NCI-H2107 treated with DMSO at 0.1 percent for 48 hours (cell line): ENCODE measurements at regions not wholly inside any gene's neighbourhood (a gene's known extent, or its start where the extent isn't known, plus 50 kb on each side); places are given as distances from the start of the nearest gene placed in this dataset.
"Not testable (repeated sequence)": the region's sequence is repeated elsewhere in the genome, so short reads cannot be mapped to it uniquely, and the experiment has no call there.

Experiments used
- DNase-seq: peaks from one replicate; lab custom pipeline; 2025; ENCODE audit not compliant: unreplicated experiment; lab: John Stamatoyannopoulos, UW

DNA sequence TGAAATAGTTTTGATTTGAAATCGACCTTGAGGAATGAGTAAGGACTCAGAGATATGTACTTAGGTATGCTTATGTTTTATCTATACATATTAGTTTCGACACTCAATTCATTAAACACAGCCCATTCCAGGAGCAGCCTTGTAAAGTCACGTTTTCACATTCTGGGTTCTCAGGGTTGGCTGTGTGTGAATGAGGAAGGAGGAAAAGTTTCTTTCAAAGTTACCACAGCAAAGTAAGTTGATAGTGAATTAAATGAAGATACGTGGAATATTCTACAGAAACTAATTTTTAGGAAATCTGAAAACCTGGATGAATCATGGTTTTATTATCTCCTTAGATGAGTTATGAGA lies 133.5 kb downstream of the C3orf38 start:
- no peak for DNase-seq

DNA sequence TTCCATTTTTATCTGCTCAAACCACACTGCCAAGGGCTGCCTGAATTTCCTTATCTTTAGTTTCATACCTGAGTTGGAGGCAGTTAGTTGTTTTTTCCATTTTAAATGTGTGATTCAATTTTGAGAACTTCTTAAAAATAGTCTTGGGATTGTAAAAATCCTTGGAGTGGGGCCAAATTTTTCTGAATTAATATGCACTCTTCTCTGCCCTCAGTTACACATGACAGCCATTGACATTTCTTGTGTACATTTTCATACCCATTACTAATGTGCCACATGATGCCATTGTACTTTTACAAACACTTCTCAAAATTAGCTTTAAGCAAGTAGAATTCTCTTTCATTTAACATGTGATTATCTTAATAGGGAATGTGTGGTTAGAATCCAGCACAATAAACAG lies 141.7 kb downstream of the C3orf38 start:
- DNase-seq: no peak

DNA sequence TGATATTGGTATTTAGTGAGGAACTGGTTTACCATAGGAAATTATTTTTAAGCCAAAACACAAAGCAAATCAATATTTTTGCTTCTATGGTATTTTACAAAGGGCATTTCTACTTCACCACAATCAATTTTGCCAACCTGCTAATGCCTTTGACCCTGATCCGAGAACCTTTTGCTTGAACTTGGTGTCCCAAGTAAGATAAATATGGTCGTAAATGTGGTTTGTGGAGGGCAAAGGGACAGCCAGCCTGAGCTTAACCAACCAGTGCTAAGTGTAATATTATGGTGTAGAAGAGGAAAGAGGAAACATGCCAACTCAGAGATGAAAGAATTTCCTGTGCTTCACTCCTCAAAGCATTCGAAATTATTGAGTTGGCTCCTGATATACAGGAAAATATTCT lies 148.4 kb downstream of the C3orf38 start:
- DNase-seq: no peak

DNA sequence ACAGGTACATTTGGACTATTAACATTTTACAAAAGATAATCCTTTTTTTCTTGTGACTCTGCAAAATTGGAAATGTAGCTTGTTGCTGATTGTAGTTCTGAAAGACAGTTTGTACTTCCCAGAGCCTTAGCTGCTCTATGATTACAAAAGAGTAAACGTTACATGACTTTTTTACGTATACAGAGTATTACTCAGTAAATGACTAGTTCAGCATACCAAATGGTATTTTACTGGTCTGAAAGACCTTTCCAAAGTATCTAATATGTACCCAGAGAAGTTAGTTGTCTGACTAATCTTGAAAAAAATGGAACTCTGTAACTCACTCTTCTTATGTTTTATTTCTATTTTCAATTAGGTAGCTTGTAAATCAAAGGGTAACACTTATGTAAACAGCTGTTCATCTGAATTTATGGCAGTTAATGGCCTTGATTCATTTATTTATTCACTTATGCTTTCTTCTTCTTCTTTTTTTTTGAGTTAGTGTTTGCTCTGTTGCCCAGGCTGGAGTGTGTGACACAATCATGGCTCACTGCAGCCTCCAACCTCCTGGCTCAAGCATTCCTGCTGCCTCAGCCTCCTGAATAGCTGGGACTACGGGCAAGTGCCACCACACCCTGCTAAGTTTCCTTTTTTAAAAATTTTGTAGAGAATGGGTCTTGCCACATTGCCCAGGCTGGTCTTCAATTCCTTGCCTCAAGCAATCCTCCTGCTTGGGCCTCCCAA lies 151.7 kb downstream of the C3orf38 start:
- no peak for DNase-seq

DNA sequence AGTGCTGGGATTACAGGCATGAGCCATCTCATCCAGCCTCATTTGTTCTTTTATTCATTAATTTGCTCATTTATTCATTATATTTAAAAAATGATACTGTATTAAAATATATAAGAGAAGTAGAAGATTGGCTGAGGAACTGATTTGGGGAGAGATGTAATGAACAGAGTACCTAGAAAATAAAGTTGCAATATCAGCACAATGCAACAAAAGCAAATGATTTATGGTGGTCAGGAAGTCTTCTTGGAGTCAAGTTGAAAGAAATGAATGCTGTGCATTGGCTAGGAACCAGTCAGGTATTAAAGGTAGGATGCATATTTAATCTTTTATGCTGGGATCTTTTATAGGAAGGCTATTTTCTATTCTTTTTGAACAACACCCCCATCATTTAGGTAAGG lies 152.2 kb downstream of the C3orf38 start:
- DNase-seq: no peak

DNA sequence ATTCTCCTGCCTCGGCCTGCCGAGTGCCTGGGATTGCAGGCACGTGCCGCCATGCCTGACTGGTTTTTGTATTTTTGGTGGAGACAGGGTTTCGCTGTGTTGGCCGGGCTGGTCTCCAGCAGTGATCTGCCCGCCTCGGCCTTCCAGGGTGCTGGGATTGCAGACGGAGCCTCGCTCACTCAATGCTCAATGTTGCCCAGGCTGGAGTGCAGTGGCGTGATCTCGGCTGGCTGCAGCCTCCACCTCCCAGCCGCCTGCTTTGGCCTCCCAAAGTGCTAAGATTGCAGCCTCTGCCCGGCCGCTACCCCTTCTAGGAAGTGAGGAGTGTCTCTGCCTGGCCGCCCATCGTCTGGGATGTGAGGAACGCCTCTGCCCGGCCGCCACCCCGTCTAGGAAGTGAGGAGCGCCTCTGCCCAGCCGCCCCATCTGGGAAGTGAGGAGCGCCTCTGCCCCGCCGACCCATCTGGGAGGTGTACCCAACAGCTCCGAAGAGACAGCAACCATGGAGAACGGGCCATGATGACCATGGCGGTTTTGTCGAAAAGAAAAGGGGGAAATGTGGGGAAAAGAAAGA lies 153.7 kb downstream of the C3orf38 start:
- DNase-seq: not testable (repeated sequence)

DNA sequence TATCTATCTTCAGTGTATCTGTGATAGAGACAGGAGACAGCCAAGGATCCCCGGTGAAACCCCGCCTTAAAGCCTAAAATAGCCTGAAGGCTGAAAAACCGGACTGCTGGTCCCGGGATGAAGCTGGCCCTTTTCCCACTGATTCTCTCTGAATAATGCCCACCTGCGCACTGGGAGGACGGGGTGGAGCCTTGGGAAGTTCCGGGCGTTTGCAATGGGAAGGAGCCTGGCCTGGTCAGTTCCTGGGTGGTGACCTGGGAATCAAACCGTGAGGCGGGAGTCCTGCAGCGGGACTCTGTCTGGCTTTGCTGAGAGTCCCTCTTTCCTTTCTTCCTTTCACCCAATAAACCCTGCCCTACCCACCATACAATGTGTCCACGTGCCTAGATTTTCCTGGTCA lies 157.9 kb downstream of the C3orf38 start:
- DNase-seq: no peak

DNA sequence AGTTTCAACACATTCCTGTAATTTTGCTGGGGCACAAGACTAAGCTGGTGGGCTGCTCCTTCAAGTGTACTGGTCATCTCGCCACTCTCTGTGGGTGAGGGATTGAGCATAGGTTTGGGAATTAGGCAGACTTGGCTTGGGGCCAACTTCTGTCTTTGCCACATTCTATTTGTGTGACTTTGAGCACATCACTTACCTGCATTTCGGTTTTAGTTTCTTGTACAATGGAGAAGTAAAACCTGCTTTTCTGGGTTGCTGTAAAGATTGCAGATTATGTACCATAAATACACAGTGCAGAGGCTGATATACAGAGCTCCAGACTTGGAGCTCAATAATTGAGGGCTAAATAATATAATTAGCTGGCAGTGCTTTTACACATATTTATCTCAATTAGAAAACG lies 162.1 kb downstream of the C3orf38 start:
- no peak for DNase-seq

DNA sequence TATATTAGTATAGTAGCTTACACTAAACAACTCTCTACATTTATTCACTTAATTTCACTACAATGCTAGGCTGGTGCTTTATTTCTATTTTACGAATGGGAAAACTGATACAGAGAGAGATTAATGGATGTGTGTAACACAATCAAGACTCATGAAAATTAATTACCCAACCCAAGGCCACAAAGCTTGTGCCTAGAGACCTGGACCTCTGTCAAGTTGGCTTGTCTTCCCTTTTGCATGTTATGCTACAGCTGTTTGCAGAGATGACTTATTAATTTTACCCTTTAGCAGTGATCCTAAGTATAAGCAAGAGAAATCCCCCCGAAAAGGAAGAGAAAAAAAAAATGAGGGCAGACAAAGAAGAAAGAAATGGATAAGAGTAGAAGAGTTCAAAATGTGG lies 162.5 kb downstream of the C3orf38 start:
- DNase-seq: no peak

DNA sequence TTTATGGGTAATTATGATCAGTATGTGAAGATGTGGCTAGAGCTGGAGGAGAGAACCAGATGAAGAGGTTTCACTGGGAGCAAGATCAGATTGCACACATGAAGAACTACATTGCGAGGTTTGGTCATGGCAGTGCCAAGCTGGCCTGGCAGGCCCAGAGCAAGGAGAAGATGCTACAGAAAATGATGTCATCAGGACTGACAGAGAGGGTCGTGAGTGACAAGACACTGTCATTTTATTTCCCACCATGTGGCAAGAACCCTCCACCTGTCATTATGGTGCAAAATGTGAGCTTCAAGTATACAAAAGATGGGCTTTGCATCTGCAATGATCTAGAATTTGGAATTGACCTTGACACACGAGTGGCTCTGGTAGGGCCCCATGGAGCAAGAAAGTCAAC lies 168.3 kb downstream of the C3orf38 start:
- DNase-seq: no peak

DNA sequence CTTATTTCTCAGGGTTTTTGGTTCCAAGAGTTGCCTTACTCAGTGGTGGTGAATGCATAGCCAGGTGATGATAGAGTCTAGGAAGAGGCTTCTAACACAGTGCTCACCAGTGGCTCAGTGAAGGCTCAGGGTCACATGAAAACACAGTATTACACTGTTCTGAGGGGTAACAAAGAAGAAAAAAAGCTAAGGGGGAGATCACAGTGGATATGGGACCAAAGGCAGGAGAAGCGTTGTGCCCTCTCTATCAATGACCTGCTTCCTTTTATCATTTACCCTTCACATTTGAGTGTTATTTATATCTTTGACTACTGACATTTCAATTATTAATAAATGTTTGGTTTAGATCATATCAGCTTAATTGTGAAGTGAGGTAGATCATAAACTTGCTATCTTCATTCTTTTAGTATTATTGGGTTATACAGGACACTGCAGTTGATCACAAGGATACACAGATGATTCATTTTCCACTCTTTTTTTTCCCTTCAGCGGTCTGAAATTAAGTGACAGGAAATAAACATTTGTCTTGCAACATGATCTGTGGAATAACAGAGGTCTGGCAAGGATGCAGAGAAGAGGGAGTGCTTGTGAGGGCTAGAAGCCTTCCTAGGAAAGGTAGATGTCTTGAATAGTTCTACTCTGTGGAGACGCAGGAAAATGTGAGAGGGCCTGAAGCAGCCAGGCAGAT lies 171.7 kb downstream of the C3orf38 start:
- DNase-seq: no peak

DNA sequence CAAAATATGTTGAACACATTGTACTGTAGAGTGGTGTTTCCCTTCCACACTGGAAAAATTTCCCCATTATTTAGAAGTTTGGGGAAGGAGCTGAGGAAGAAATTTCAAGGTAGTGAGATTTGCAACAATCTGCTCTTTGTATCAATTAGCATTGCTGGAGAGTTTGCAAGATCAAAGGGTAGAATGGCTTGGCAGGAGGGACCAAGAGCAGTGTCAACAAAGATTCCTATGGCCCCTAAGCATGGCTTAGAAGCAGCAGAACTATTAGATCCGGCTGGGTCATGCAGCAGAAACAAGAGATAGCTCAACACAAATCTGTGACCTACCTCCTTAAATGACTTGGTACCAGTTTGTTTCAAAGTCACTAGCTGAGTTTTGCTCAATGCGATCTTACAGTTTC lies 175.0 kb downstream of the C3orf38 start:
- DNase-seq: no peak

DNA sequence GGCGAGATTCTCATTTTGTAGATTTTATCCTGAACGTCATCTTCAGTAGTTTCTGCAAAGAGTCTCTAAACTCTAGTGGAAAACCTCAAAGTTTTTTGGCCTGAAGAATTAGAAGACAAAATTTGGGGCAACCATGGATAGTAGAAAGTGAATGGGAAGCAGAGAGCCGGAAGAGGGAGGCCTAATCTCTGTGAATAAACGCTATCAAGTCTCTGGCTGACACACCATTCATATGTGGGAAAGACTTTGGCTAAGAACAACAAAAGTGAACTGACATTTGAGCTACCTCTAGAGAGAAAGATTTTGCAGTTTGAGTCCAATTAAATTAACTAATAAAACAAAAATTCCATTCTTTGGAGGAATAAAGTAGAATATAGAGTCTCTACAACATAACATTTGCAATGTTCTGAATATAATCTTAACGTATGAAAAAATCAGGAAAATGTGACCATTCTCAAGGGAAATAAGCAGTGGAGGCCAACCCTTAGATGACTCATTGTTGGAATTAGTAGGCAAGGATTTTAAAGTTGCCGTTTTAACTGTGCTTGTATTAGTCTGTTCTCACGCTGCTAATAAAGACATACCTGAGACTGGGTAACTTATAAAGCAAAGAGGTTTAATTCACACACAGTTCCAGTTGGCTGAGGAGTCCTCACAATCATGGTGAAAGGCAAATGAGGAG lies 184.6 kb downstream of the C3orf38 start:
- DNase-seq: no peak

DNA sequence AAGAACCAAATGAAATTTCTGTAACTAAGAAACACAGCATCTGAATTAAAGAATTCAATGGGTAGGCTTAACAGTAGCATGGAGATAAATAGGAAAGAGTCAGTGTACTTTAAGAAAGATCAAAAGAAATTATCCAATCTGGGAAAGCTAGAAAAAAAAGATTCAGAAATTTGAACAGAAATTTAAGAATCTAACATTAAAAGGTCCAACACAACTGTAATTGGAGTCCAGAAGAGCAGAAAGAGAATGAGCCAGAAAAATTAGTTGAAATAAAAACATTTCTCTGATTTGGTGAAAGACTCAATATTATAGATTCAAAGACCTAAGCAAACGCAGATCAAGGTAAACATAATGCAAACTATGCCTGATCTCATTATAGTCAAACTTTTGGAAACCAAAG lies 187.1 kb downstream of the C3orf38 start:
- no peak for DNase-seq

DNA sequence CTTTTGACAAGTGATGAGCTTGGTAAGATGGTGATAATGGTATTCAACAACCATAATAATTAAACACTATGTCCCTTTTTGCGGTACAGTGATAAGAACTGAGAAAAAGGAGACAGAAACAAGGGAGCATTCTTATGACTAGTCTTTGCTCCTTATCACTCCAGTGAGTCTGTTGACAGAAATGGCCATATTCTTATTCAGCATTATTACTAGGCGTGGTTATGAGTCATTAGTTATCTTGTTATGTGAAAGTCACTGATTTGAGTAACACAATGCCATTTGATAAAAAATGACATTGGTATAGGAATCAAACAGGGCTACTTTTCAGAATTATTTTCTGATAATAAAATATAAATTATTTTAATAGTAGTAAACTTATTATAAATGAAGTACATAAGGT lies 193.5 kb downstream of the C3orf38 start:
- no peak for DNase-seq

DNA sequence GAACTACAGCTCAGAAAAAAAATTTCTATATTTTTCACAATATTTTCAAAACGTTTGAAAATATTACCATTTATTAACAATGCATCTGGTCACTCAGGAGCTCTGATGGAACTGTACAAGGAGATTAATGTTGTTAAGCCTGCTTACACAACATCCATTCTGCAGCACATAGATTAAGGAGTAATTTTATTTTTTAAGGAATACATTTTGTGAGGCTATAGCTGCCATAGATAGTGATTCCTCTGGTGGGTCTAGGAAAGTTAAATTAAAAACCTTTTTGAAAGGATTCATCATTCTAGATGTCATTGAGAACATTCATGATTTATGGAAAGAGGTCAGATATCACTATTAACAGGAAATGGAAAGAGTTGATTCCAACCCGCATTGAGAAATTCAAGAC lies 196.9 kb downstream of the C3orf38 start:
- DNase-seq: no peak

DNA sequence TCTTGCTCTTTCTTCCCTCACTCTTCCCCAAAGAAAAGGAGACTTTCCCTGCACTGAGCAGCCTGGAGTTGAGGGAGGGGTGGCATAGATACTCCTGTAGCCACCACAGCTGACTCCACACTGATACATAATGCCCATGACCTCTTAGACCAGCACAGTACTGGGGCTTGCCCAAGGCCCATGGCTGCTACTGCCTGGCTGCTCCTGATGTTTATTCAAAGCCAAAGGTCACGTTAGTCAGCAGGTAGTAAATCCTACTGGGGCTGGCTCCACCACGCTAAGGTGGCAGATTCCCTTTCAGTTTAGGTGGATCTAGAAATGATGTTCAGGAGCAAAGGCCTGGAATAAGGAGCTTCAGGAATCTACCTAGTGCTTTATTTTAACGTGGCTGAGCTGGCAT lies 212.7 kb downstream of the C3orf38 start:
- DNase-seq: no peak

DNA sequence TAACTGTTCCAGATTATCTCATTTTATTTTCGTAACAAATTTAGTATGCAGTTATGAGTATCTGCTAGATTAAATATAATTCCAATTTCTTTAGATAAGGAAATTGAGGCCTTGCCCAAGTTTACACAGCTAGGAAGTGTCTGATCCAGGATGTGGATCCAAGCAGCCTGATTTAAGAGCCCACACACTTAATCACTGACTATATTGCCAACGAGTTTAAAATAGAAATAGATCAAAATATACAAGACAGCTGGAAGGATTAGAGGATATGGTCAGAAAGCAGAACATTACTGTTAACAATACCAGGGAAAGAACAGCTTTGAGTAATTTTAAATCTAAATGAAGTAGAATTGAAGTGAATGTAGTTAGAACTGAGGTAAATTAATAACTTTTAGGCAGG lies 215.2 kb downstream of the C3orf38 start:
- no peak for DNase-seq

DNA sequence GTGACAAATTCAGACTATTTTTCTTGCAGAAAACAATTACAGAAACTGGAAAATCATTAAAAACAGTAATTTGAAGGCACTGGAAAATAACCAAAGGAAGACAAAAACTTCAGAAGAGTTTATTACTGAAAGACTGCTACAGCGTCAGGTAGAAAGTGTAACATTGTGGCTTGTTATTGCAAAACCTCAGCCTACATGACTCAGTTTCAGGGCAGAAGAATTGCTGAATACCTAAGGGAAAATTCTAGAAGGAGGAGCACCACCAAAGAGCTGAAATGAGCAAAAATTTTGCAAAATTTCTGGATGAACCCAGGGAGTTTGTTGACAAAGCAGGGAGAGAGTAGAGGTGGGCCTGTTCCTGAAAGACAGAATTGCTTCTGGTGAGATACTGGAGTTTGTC lies 219.6 kb downstream of the C3orf38 start:
- no peak for DNase-seq

DNA sequence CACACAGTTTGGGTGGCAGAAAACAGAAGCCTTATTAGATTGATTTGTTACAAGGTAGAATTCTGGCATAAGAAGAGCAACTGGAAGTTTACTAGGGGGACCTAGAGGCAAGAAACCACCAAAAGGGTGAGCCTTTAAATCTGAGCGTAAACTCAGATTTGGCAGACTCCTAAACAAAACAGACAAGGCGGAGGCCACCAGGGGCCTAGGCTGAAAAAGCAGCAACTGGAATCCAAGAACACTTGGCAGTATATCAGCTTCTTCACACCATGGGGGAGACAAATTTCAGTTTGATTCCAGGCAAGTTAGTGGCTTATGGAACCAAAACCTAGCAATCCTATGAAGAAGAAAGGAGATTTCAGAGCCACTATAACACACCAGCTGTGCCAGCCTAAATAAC lies 220.0 kb downstream of the C3orf38 start:
- no peak for DNase-seq

DNA sequence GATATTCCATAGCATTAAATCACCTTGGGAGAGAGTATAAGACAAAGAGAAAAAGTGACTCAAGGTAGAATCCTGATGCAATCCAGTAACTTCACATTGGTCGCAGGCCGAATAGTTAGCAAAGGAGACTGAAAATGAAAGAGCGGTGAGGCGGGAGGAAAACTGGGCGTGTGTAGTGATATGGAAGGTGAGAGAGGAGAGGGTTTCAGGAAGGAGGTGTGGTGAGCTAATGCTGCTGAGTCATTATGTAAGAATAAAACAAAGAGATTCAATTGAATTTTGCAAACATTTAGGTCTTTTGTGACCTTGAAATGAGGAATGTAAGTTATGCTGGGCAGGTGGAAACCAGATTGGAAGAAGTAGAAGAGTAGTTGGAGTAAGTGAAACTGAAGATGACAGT lies 235.3 kb downstream of the C3orf38 start:
- DNase-seq: no peak

DNA sequence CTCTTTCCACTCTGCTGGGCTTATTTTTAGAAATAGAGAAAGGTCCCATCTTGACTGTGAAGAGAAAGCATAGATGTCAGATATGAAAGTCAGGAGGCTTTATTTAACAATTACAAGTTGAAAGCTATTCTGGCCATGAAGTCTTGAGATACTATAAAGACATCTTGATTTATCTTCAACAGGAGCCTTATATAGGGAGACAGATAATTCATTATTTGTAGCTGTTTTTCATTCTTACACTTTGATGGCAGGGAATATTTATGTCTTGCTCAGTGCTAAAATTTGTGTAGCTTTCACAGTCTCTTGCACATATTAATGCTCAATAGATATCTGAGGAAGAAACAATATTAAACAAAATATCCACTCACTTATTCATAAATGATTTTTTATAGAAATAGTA lies 248.8 kb downstream of the C3orf38 start:
- no peak for DNase-seq
